ENCODE measurements at regions not wholly inside any gene's neighbourhood (a gene's known extent, or its start where the extent isn't known, plus 50 kb on each side); places are given as distances from the start of the nearest gene placed in this dataset.

- ChIA-PET CTCF (interaction anchor here (5.1 kb wide), 1 partner anchor 12 kb away, joined by 32 read pairs; no protein-coding TSS in a partner anchor), SMC1A (ENCODE audit: uncharacterized antibody, unreplicated experiment) (interaction anchor here (1.7 kb wide), 1 partner anchor 11 kb away, joined by 5 read pairs; no protein-coding TSS in a partner anchor), POLR2A (no interaction called here), RAD21 (ENCODE audit: unreplicated experiment) (no interaction called here)
- Histone ChIP-seq H2AFZ (ENCODE audit: control insufficient read depth, low read depth, low read length) (no peak overlapping the region), H4K20me1 (ENCODE audit: control insufficient read depth, insufficient read depth) (no peaks in the 10 kb centered on the region), H3K79me2 (ENCODE audit: control insufficient read depth, insufficient read depth, low read length) (no peaks in the 10 kb centered on the region), H3K9ac (ENCODE audit: control insufficient read depth, insufficient read depth, low read length) (no peak overlapping the region), H3K4me3 (no peak overlapping the region), H3K9me3 (replicated peaks; ENCODE audit: control insufficient read depth, insufficient read depth, low read length) (no peaks in the 10 kb centered on the region), H3K27me3 (replicated peaks in 1 of 2; ENCODE audit: control insufficient read depth in 2 of 2, insufficient read depth in 2 of 2, low read length in 1 of 2) (no peaks in the 10 kb centered on the region), H3K36me3 (ENCODE audit: control insufficient read depth in 2 of 2, insufficient read depth in 2 of 2, low read length in 1 of 2) (no peaks in the 10 kb centered on the region), H3K4me1 (ENCODE audit: control insufficient read depth, insufficient read depth, low read length) (no peaks in the 10 kb centered on the region), H3K4me2 (ENCODE audit: control insufficient read depth, insufficient read depth) (no peak overlapping the region), H3K27ac (ENCODE audit: control insufficient read depth, insufficient read depth) (no peak overlapping the region)
- 39% methylated on average over 11 of the region's 11 CpGs for WGBS (ENCODE audit: insufficient coverage, insufficient replicate concordance, low lambda C conversion rate, missing lambda C conversion rate)
- DNase-seq (ENCODE audit: low read depth, low spot score) (no peak), FAIRE-seq (no peak), ATAC-seq (no peak)
- intact Hi-C loops (cut with micrococcal nuclease; ENCODE audit: unreplicated experiment): no loop called here
- BruUV-seq (replicated peaks): no TSS peak
- in situ Hi-C loops (cut with MboI): no loop called here
- TF ChIP-seq KAT2A (conservative IDR thresholded peaks at IDR 0.05; ENCODE audit: control insufficient read depth, low read depth, low read length) (no peak), EGR1 (IDR thresholded peaks at IDR 0.05; ENCODE audit: borderline replicate concordance in 1 of 2, low read depth in 2 of 2, low read length in 2 of 2) (no peak), JUNB (IDR thresholded peaks at IDR 0.05) (no peak), USF1 (IDR thresholded peaks at IDR 0.05; ENCODE audit: borderline replicate concordance, extremely low read length, insufficient read depth, low read depth, low read length) (no peak), NFYB (IDR thresholded peaks at IDR 0.05; ENCODE audit: insufficient read depth, low read depth, low read length) (no peak), SIX5 (IDR thresholded peaks at IDR 0.05; ENCODE audit: low read depth, low read length, severe bottlenecking) (no peak), RBBP5 (conservative IDR thresholded peaks at IDR 0.05) (no peak), YBX1 (IDR thresholded peaks at IDR 0.05) (no peak), HDAC2 (IDR thresholded peaks at IDR 0.05) (no peak), MLLT1 (IDR thresholded peaks at IDR 0.05) (no peak), ZBED1 (IDR thresholded peaks at IDR 0.05; ENCODE audit: borderline replicate concordance) (no peak), TBL1XR1 (IDR thresholded peaks at IDR 0.05; ENCODE audit: low read depth, low read length) (no peak), STAT1 (conservative IDR thresholded peaks at IDR 0.05) (no peak)
- TF ChIP-seq, protein P1, sequence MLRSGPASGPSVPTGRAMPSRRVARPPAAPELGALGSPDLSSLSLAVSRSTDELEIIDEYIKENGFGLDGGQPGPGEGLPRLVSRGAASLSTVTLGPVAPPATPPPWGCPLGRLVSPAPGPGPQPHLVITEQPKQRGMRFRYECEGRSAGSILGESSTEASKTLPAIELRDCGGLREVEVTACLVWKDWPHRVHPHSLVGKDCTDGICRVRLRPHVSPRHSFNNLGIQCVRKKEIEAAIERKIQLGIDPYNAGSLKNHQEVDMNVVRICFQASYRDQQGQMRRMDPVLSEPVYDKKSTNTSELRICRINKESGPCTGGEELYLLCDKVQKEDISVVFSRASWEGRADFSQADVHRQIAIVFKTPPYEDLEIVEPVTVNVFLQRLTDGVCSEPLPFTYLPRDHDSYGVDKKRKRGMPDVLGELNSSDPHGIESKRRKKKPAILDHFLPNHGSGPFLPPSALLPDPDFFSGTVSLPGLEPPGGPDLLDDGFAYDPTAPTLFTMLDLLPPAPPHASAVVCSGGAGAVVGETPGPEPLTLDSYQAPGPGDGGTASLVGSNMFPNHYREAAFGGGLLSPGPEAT (IDR thresholded peaks at IDR 0.05; ENCODE audit: low read depth): no peak
- TF ChIP-seq, protein P2, sequence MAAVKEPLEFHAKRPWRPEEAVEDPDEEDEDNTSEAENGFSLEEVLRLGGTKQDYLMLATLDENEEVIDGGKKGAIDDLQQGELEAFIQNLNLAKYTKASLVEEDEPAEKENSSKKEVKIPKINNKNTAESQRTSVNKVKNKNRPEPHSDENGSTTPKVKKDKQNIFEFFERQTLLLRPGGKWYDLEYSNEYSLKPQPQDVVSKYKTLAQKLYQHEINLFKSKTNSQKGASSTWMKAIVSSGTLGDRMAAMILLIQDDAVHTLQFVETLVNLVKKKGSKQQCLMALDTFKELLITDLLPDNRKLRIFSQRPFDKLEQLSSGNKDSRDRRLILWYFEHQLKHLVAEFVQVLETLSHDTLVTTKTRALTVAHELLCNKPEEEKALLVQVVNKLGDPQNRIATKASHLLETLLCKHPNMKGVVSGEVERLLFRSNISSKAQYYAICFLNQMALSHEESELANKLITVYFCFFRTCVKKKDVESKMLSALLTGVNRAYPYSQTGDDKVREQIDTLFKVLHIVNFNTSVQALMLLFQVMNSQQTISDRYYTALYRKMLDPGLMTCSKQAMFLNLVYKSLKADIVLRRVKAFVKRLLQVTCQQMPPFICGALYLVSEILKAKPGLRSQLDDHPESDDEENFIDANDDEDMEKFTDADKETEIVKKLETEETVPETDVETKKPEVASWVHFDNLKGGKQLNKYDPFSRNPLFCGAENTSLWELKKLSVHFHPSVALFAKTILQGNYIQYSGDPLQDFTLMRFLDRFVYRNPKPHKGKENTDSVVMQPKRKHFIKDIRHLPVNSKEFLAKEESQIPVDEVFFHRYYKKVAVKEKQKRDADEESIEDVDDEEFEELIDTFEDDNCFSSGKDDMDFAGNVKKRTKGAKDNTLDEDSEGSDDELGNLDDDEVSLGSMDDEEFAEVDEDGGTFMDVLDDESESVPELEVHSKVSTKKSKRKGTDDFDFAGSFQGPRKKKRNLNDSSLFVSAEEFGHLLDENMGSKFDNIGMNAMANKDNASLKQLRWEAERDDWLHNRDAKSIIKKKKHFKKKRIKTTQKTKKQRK (IDR thresholded peaks at IDR 0.05; ENCODE audit: low read depth, low read length): no peak
- TF ChIP-seq, protein P3, sequence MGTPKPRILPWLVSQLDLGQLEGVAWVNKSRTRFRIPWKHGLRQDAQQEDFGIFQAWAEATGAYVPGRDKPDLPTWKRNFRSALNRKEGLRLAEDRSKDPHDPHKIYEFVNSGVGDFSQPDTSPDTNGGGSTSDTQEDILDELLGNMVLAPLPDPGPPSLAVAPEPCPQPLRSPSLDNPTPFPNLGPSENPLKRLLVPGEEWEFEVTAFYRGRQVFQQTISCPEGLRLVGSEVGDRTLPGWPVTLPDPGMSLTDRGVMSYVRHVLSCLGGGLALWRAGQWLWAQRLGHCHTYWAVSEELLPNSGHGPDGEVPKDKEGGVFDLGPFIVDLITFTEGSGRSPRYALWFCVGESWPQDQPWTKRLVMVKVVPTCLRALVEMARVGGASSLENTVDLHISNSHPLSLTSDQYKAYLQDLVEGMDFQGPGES (IDR thresholded peaks at IDR 0.05): no peak
Observed at GRCh38 chr2:71935262-71935848, 212.3 kb downstream of the CYP26B1 start.

Data from GM12878 (cell line).